ENCODE measurements at regions not wholly inside any gene's neighbourhood (a gene's known extent, or its start where the extent isn't known, plus 50 kb on each side); places are given as distances from the start of the nearest gene placed in this dataset.

GRCh38 chr12:91628656-91629055 lies 446.0 kb upstream of the DCN start:
- Histone ChIP-seq H3K36me3 (ENCODE audit: control insufficient read depth, insufficient read depth, low read length) (no peaks in the 10 kb centered on the region), H3K4me3 (ENCODE audit: low read depth, low read length) (no peak overlapping the region), H3K27me3 (replicated peaks; ENCODE audit: control insufficient read depth, insufficient read depth, low read length) (no peaks in the 10 kb centered on the region), H3K9me3 (no peaks in the 10 kb centered on the region), H3K4me1 (no peaks in the 10 kb centered on the region)
- DNase-seq = no peak
- ChIA-PET CTCF (no interaction called here), POLR2A (no interaction called here)
- TF ChIP-seq CTCF (IDR thresholded peaks at IDR 0.05; ENCODE audit: insufficient read depth in 1 of 2, low read depth in 1 of 2, low read length in 1 of 2, severe bottlenecking in 1 of 2, unreplicated experiment in 1 of 2) = no peak
- H3K9me3 Mint-ChIP-seq (ENCODE audit: unreplicated experiment) = peaks cover 16% of the 10 kb centered on the region
- no peak overlapping the region for H3K27ac Mint-ChIP-seq (ENCODE audit: unreplicated experiment)
- no peaks in the 10 kb centered on the region for H3K4me1 Mint-ChIP-seq (ENCODE audit: low read depth, unreplicated experiment)
- H3K4me3 Mint-ChIP-seq (ENCODE audit: unreplicated experiment) = no peak overlapping the region
- H3K36me3 Mint-ChIP-seq (ENCODE audit: insufficient read depth, unreplicated experiment) = no peaks in the 10 kb centered on the region
- no TSS peak for BruUV-seq (replicated peaks)
- intact Hi-C loops (cut with micrococcal nuclease; ENCODE audit: unreplicated experiment) = no loop called here
- H3K27me3 Mint-ChIP-seq (ENCODE audit: insufficient read depth, unreplicated experiment) = peaks cover 3% of the 10 kb centered on the region

GRCh38 chr12:91627225-91627624 lies 444.6 kb upstream of the DCN start:
- POLR2A ChIA-PET = no interaction called here
- BruUV-seq (replicated peaks) = no TSS peak
- Mint-ChIP-seq H3K4me1 (ENCODE audit: low read depth, unreplicated experiment) (no peaks in the 10 kb centered on the region), H3K36me3 (ENCODE audit: insufficient read depth, unreplicated experiment) (no peaks in the 10 kb centered on the region), H3K9me3 (ENCODE audit: unreplicated experiment) (peaks cover 16% of the 10 kb centered on the region), H3K27ac (ENCODE audit: unreplicated experiment) (no peak overlapping the region), H3K4me3 (ENCODE audit: unreplicated experiment) (no peak overlapping the region), H3K27me3 (ENCODE audit: insufficient read depth, unreplicated experiment) (peaks cover 3% of the 10 kb centered on the region)
- H3K9me3 ChIP-seq = no peaks in the 10 kb centered on the region
- CTCF ChIA-PET = no interaction called here
- TF ChIP-seq CTCF (IDR thresholded peaks at IDR 0.05; ENCODE audit: insufficient read depth in 1 of 2, low read depth in 1 of 2, low read length in 1 of 2, severe bottlenecking in 1 of 2, unreplicated experiment in 1 of 2) = no peak
- DNase-seq = no peak
- H3K4me3 ChIP-seq (ENCODE audit: low read depth, low read length) = no peak overlapping the region
- H3K4me1 ChIP-seq = no peaks in the 10 kb centered on the region
- no peaks in the 10 kb centered on the region for H3K36me3 ChIP-seq (ENCODE audit: control insufficient read depth, insufficient read depth, low read length)
- intact Hi-C loops (cut with micrococcal nuclease; ENCODE audit: unreplicated experiment) = no loop called here
- no peaks in the 10 kb centered on the region for H3K27me3 ChIP-seq (replicated peaks; ENCODE audit: control insufficient read depth, insufficient read depth, low read length)

GRCh38 chr12:91622981-91623380 lies 440.4 kb upstream of the DCN start:
- peaks cover 6% of the 10 kb centered on the region for H3K4me1 Mint-ChIP-seq (ENCODE audit: low read depth, unreplicated experiment)
- intact Hi-C loops (cut with micrococcal nuclease; ENCODE audit: unreplicated experiment) = no loop called here
- H3K36me3 Mint-ChIP-seq (ENCODE audit: insufficient read depth, unreplicated experiment) = no peaks in the 10 kb centered on the region
- no peak for TF ChIP-seq CTCF (IDR thresholded peaks at IDR 0.05; ENCODE audit: insufficient read depth in 1 of 2, low read depth in 1 of 2, low read length in 1 of 2, severe bottlenecking in 1 of 2, unreplicated experiment in 1 of 2)
- CTCF ChIA-PET = no interaction called here
- no peak overlapping the region for H3K4me3 Mint-ChIP-seq (ENCODE audit: unreplicated experiment)
- no peak overlapping the region for H3K27ac Mint-ChIP-seq (ENCODE audit: unreplicated experiment)
- H3K27me3 ChIP-seq (replicated peaks; ENCODE audit: control insufficient read depth, insufficient read depth, low read length) = no peaks in the 10 kb centered on the region
- no peak for DNase-seq
- H3K27me3 Mint-ChIP-seq (ENCODE audit: insufficient read depth, unreplicated experiment) = peaks cover 3% of the 10 kb centered on the region
- H3K9me3 Mint-ChIP-seq (ENCODE audit: unreplicated experiment) = peaks cover 16% of the 10 kb centered on the region
- POLR2A ChIA-PET = no interaction called here
- H3K36me3 ChIP-seq (ENCODE audit: control insufficient read depth, insufficient read depth, low read length) = no peaks in the 10 kb centered on the region
- no TSS peak for BruUV-seq (replicated peaks)
- no peak overlapping the region for H3K4me3 ChIP-seq (ENCODE audit: low read depth, low read length)
- peaks cover 8% of the 10 kb centered on the region; the same call in 1 of the 2 replicates for H3K4me1 ChIP-seq
- no peaks in the 10 kb centered on the region for H3K9me3 ChIP-seq
